Mucosa of stomach (tissue), 1 donor: ENCODE measurements at regions not wholly inside any gene's neighbourhood (a gene's known extent, or its start where the extent isn't known, plus 50 kb on each side); places are given as distances from the start of the nearest gene placed in this dataset.

Experiments used
- H3K27me3 ChIP-seq: one replicate; pipeline ENCODE4 v1.7.0; 2013; ENCODE audit warnings: mild to moderate bottlenecking, low read length; ENCODE audit not compliant: control insufficient read depth, insufficient read depth
- H3K36me3 ChIP-seq: one replicate; pipeline ENCODE4 v1.7.0; 2013; ENCODE audit warnings: low read length; ENCODE audit not compliant: control insufficient read depth, insufficient read depth
- H3K4me1 ChIP-seq: one replicate; pipeline ENCODE4 v1.7.0; 2013; ENCODE audit warnings: mild to moderate bottlenecking, low read length; ENCODE audit not compliant: control insufficient read depth, insufficient read depth
- H3K4me3 ChIP-seq: one replicate; pipeline ENCODE4 v1.7.0; 2013; ENCODE audit warnings: low read length
- H3K9ac ChIP-seq: one replicate; pipeline ENCODE4 v1.7.0; 2013; ENCODE audit warnings: mild to moderate bottlenecking, low read length, moderate library complexity
- H3K9me3 ChIP-seq: one replicate; pipeline ENCODE4 v1.7.0; 2013; ENCODE audit warnings: mild to moderate bottlenecking, low read length, moderate library complexity; ENCODE audit not compliant: control insufficient read depth
- donor health status: Pancreatic carcinoma.

DNA sequence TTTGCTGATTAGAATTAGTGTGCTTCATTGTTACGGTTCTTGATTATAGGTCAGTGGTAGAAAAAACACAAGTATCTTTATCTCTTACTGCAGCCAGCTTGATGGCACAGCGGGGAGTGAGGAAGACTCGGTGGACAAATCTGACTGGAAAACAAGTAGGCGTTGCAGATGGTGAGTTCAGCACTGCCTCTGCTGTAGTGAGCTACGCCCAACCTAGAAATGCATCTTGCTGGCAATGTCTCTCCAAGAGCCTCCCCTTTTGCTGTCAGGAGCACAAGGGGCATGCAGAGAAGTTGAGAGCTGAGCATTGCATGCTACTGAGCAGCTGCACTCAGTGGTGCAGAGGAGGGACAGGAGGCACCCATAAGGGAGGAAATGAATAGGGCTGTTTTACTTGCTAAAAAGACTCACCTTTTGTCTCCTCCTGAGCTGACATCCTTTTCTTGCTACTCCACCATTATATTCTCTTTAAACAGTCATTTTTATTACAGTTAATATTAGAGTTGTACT is 977.3 kb upstream of the ACVR2A start:
- no peaks in the 10 kb centered on the region for H3K36me3 ChIP-seq
- no peaks in the 10 kb centered on the region for H3K4me1 ChIP-seq
- no peaks in the 10 kb centered on the region for H3K27me3 ChIP-seq
- H3K4me3 ChIP-seq: no peak overlapping the region
- H3K9ac ChIP-seq: no peak overlapping the region
- H3K9me3 ChIP-seq: no peaks in the 10 kb centered on the region

DNA sequence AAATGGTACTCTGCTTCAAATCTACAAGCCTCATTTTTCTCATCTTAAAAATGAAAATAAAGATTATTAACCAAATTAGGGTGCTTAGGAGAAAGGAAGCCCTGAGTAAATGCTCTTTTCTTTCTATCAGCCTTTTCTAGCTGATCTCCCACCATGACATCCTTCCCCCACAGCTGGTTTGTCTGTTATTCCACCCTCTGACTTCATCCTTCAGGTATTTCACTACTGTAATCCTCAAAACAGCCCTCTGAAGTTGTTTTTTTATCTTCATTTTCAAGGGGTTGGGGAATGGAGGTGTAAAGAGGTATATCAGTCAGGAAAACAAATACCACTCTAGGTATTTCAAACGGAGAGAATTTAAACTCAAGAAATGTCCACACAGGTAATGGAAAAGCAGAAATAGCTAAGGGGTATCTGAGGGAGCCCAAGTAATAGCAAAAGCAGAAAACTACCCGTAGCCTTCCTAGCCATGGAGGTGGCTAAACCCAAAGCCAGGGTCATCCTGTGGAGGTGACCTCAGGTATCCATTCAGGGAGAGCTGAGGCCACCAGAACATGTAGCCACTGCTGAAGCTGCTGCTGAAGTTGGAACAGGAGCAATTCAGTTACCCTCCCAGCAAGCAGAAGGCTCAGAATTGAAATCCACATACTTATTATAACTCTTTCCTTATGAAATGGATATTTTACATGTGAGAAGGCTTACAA is 990.9 kb upstream of the ACVR2A start:
- H3K9me3 ChIP-seq: no peaks in the 10 kb centered on the region
- no peaks in the 10 kb centered on the region for H3K36me3 ChIP-seq
- H3K27me3 ChIP-seq: no peaks in the 10 kb centered on the region
- H3K4me3 ChIP-seq: no peak overlapping the region
- H3K4me1 ChIP-seq: no peaks in the 10 kb centered on the region
- H3K9ac ChIP-seq: no peak overlapping the region

DNA sequence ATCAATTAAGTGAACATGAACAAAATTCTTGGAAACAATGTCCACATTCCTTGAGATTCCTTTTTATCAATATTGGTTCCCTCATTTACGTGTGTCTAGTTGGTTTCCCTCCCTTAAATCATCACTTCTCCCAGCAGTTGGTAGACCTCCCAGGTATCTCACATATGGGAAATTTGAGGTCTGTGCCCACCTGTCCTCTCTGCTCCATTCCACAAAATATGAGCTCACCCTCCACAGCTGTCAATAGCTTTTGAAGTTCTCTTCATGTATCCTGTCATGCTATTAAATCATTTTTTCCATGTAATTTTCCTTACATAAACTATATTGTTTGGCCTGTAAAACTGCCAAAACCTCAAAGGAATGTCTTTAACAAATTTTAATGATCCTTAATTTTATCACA is 992.2 kb upstream of the ACVR2A start:
- Histone ChIP-seq H3K4me3 (no peak overlapping the region), H3K4me1 (no peaks in the 10 kb centered on the region), H3K9ac (no peak overlapping the region), H3K36me3 (no peaks in the 10 kb centered on the region), H3K9me3 (no peaks in the 10 kb centered on the region), H3K27me3 (no peaks in the 10 kb centered on the region)

DNA sequence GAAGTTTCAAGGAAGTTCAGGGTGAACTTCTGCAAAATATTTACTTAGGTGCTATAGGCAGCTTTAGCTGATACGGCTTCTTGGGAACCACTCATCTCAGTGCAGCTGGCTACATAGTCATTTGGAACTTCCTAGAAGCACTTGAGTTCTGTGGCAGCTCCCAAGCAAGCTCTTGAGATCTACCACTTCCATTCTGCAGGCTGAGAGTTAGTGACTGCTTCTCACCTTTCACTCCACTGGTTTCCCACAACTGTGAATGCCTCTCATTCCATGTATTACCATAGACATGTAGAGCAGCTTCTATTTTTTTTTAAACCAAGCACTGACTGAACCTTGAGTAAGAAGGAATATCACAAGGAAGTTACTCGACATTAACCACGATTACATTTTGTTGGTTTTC is 994.1 kb upstream of the ACVR2A start:
- Histone ChIP-seq H3K36me3 (no peaks in the 10 kb centered on the region), H3K9me3 (no peaks in the 10 kb centered on the region), H3K4me3 (no peak overlapping the region), H3K27me3 (no peaks in the 10 kb centered on the region), H3K4me1 (no peaks in the 10 kb centered on the region), H3K9ac (no peak overlapping the region)

DNA sequence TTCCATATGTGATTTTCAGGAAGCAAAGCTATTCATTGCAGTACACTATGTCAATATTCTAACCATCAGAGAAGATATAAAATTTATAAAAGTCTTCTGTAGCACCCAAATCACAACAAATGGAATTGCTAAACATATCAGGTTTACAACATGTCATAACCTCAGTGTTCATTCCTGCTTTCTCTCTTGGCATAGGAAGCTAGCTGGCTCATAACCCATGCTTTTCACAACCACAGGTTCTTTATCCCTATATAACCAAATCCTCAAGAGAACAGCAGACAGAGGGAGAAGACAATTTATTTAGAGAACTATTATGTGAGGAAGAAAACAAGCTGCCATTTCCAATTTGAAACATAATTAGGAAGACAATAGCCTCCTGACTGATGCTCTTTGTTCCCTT is 997.0 kb upstream of the ACVR2A start:
- no peak overlapping the region for H3K9ac ChIP-seq
- H3K9me3 ChIP-seq: no peaks in the 10 kb centered on the region
- H3K27me3 ChIP-seq: no peaks in the 10 kb centered on the region
- H3K36me3 ChIP-seq: no peaks in the 10 kb centered on the region
- no peaks in the 10 kb centered on the region for H3K4me1 ChIP-seq
- H3K4me3 ChIP-seq: no peak overlapping the region

DNA sequence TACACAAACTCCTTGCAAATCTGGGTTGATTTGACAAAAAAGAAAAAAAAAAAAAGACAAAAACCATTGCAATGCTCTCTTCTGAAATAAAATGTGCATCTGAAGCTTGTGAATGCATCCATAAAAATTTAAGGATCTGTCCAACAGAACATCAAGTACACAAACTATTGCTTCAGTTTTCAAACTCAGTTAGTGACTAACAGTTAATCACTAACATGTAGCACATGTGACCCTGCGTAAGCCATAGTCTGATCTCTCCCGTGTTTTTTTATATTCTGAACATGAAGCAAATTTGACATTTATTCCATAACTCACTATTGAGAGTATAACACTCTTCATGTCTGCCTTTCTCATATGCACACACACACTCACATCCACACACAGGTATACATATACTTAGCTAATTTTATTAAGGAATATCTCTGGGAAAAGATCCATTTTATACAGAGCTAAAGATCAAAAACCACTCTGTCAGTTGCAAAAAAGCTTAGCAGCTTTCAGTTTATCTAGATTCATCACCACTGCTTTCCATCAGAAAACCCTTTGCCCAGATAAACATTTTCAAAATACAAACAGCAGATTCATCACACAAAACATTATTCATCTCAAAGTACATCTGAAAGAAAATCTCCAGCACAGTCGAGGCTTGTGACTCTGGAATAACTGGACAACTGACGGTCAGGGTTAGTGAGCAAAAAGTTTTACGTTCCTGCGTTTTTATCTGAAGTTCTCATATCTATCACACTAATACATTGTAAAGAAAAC is 1000.4 kb upstream of the ACVR2A start:
- Histone ChIP-seq H3K36me3 (no peaks in the 10 kb centered on the region), H3K9me3 (no peaks in the 10 kb centered on the region), H3K27me3 (no peaks in the 10 kb centered on the region), H3K4me3 (no peak overlapping the region), H3K9ac (no peak overlapping the region), H3K4me1 (no peaks in the 10 kb centered on the region)

DNA sequence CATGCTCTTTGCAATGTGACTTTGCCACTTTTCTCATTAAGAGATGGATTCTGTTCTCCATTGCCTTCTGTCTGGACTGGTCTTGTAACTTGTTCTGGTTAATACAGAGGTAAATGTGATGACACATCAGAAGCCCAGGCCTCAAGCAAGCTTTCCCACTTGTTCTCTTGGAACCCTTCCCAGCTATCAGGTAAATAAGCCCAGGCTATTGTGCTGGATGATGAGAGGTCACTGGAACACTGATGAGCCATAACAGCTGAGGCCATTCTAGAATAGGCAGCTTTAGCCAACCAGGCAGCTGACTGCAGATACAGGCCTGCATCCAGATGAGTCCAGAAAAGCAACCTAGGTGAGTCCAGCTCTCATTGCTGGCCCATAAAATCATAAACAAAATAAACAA is 1007.0 kb upstream of the ACVR2A start:
- Histone ChIP-seq H3K36me3 (no peaks in the 10 kb centered on the region), H3K4me1 (no peaks in the 10 kb centered on the region), H3K9me3 (no peaks in the 10 kb centered on the region), H3K9ac (no peak overlapping the region), H3K27me3 (no peaks in the 10 kb centered on the region), H3K4me3 (no peak overlapping the region)

DNA sequence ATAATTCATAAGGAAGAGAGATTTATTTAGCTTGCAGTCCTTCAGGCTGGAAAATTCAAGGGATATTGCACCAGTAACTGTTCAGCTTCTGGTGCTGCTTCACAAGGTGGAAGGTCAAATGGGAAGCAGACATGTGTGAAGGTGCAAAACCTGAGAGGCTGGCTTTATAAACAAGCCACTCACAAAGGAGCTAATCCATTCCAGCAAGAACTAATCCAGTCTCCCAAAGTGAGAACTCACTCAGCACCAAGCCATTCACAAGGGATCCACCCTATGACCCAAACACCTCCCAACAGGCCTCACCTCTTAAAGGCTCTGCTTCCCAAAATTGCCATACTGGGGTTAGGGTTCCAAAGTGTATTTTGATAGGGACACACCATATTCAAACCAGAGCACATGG is 1018.4 kb upstream of the ACVR2A start:
- no peaks in the 10 kb centered on the region for H3K36me3 ChIP-seq
- no peak overlapping the region for H3K4me3 ChIP-seq
- H3K27me3 ChIP-seq: no peaks in the 10 kb centered on the region
- H3K9ac ChIP-seq: no peak overlapping the region
- no peaks in the 10 kb centered on the region for H3K4me1 ChIP-seq
- H3K9me3 ChIP-seq: no peaks in the 10 kb centered on the region

DNA sequence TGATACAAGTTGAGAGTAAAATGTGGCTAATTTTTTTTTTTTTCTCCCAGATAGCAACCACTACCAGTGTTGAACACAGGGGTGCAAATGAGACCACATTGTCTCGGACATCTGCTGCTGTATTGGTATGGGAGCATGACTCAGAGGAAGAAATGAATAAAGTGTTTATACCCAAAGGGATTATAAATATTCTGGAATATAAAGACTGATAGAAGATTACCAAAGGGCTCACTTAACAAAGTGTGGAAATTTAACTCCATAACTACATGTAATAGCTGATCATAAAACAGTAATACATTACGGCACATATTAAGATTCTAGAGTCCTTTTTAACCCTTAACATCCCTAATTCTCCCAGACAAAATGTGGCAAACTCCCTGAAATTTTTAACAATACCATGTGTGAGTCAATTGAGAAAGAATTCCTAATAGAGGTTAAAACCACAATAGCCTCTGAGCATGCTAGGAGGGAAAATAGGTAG is 1023.0 kb upstream of the ACVR2A start:
- no peak overlapping the region for H3K9ac ChIP-seq
- no peaks in the 10 kb centered on the region for H3K36me3 ChIP-seq
- H3K4me1 ChIP-seq: no peaks in the 10 kb centered on the region
- no peaks in the 10 kb centered on the region for H3K27me3 ChIP-seq
- H3K4me3 ChIP-seq: no peak overlapping the region
- no peaks in the 10 kb centered on the region for H3K9me3 ChIP-seq

DNA sequence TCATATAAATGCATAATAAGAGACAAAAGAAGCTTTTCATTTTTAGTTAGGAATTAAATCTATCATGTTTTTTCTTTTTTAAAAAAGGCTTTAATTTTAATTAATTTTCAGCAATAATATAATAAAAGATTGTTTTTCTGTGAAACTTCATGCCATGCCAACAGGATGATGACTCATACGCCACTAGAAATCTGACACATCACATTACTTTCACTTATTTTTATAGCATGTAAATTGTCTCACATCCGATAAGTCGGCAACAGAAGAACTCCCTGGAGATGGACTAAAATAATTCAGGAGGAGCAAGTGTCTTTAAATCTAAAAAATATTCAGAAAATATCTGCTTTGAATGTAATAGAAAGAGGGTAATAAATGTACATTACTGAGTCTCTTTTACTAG is 1024.2 kb upstream of the ACVR2A start:
- Histone ChIP-seq H3K4me3 (no peak overlapping the region), H3K9ac (no peak overlapping the region)

DNA sequence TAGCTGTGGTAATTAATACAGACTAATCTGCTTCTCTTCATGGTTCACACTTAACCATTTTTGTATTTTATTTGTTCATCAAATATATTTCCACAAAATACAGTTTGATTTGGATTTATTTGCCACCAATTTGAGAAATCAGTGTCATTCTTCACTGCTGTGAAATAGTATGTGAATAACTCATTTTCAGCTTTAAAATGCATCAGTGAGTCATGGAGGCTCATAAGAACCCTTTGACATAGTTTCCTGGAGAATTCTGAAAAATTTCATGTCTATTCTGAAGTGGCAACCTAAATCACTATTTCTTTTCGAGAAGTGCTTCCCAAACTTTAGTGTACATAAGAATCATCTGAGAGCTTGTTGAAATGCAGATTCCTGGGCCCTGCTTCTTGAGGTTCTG is 1026.7 kb upstream of the ACVR2A start:
- H3K27me3 ChIP-seq: no peaks in the 10 kb centered on the region
- H3K4me1 ChIP-seq: no peaks in the 10 kb centered on the region
- H3K9ac ChIP-seq: no peak overlapping the region

More for the DNA sequence above, 1024.2 kb upstream of the ACVR2A start:
- Histone ChIP-seq H3K4me1 (no peaks in the 10 kb centered on the region), H3K9me3 (no peaks in the 10 kb centered on the region), H3K36me3 (no peaks in the 10 kb centered on the region), H3K27me3 (no peaks in the 10 kb centered on the region)

DNA sequence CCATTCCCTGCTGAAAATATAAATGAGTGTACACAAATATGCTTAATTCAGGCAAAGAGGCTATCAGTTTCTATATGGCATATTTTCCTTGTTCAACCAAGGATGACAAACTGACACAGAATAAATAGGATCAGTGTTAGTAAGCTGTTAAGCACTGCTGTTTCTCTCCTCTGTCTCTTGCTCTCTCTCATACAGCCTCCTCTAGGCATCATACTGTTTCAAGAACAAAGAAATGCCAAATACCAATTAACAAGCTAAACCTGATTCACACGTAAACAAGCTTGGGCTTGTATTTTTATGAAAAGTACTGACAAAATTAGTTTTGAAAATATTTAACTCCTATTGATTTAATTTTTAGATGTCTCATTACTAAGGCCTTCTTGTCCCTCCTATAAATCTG is 1027.2 kb upstream of the ACVR2A start:
- no peaks in the 10 kb centered on the region for H3K9me3 ChIP-seq
- no peak overlapping the region for H3K4me3 ChIP-seq
- no peaks in the 10 kb centered on the region for H3K27me3 ChIP-seq
- no peaks in the 10 kb centered on the region for H3K4me1 ChIP-seq
- H3K36me3 ChIP-seq: no peaks in the 10 kb centered on the region
- H3K9ac ChIP-seq: no peak overlapping the region

More for the DNA sequence above, 1026.7 kb upstream of the ACVR2A start:
- Histone ChIP-seq H3K4me3 (no peak overlapping the region), H3K9me3 (no peaks in the 10 kb centered on the region), H3K36me3 (no peaks in the 10 kb centered on the region)
